ENCODE measurements at regions not wholly inside any gene's neighbourhood (a gene's known extent, or its start where the extent isn't known, plus 50 kb on each side); places are given as distances from the start of the nearest gene placed in this dataset.
A peak's percentile ranks its signal among the peaks of the same experiment; 100 is the strongest.
"Not testable (repeated sequence)": the region's sequence is repeated elsewhere in the genome, so short reads cannot be mapped to it uniquely, and the experiment has no call there.

DNA sequence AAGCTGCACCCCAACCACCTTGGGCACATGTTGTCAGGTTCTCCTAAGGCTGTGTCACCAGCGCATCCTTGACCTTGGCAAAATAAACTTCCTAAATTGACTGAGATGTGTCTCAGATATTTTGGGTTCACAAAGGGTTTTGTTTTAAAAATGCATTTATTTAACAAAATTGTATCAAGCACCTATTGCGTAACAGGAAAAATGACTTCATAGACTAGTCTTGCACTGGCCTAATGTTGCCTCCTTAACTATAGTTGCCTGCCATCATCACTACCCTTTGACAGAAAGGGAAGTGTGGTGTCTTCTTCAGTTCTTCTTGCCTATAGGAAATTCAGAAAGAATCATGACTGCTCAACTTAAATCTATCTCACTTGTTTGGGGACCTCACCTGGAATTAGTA is 374.2 kb downstream of the SH2D1A start:
- no peak for DNase-seq

DNA sequence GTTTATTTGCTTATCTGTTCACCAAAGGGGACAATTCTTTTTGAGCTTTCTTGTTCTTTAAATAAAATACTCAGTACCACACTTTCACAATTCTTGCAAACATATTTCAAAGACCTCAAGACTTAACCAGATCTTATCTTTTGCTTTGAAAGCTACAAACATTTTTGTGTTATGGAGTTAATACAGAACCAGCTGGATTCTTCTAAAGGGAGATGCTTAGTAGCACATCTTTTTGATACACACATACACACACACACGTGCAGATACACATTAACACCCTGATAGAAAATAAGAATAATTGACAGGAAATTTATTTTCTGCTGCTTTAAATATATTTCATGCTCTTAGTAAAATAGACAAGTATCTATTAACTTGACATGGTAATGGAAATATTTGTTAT is 379.1 kb downstream of the SH2D1A start:
- no peak for DNase-seq

DNA sequence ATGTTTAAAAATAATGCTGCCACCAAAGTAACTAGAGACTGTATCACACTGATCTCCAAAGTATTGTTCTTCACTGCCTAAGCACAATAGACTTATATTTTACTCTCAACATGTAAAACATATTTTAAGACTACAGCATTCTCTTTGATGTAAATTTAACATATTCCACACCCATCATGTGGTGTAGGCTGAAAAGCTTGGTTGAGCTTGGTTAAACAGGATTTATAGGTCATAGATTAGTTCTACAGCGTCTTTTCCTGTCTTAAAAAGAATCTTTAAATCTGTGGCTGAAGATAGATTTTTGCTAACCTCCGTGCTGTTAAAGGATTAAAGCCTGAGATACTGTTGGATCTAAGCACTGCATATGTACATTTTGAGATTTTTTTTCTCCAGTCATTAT is 379.9 kb downstream of the SH2D1A start:
- no peak for DNase-seq

DNA sequence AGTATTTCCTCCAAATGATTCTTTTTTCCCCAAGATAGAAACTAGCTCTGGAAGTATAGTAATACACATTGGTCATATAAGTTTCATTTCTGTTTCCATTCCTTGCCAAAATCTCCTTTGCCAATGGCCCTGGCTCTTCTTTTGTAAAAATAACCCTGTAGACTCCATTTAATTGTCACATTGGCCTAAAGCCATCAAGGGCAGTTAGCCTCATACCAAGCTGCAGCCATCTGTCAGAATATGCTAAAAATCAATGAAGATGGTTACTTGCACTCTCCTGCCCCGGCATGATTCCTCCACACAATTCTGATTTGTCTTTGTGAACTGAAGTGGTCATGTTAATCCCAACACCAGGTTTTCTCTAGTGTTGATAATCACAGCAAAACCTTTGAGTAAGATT is 380.5 kb downstream of the SH2D1A start:
- DNase-seq, result no peak

DNA sequence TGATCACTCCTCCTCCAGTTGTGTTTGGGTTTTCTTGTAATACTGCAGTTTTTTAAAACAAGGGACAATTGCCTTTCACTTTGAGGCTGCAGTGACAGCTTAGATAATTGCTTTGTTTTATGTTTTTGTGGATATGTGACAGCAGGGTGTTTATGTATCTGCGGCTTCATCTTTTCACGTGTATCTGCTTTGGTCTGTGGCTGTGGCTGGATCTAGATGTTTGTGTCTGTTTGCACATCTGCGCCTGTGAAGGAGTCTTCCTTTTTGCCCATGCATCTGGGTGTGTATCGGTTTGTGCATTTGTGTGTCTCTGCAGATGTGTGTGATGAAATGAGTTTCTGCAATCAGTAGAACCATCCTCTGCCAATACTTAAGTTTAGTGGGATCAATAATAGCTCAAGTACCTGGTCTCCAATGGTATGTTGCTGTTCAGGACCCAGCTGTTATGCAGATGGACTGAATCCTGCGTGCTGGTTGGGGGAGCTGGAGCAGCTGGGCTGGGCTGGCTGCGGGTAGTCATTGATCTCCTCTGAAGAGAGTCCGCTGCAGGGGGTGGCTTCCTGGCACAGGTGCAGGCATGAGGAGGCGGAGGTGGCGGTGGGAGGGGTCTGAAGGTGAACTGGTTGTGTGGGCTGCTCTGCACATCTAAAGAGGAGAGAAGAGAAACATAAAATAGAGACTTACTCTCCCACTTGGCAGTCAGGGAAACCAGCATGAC is 390.3 kb downstream of the SH2D1A start:
- peak; percentile 47 for DNase-seq

DNA sequence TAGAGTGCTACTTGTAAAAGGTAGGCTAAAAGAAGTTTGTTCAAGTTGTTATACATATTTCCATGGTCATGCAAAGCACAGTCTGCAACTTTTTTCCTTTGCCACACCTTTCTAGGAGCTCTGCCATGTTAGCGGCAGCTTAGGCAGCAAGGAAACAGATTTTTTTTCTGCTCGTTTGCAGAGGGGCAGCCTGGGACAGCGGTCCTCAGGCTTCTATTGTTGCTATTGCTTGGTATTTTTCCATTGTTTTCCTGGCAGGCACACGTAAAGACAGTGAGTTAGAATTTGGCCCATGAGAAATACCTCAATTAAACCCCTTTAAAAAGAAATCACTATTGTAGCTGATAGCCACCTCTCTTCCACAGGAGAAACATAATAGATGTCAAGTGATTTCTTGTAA is 391.4 kb downstream of the SH2D1A start:
- DNase-seq, result no peak

DNA sequence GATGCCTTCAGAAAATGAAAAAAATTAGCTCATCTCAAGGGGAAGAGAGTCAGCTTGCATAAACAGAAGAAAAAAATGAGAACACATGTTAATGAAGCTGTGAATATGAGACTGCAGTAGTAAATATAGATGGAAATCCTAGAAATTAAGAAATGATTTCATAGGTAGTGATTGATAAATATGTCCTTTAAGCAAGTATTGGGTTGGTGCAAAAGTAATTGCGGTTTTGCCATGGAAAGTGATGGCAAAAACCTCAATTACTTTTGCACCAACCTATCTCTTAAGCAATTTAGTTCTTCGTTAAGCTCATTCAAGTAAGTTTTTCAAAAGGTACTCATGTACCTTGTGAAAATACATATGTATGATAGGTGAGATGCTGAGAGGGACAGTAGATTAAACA is 400.9 kb downstream of the SH2D1A start:
- no peak for DNase-seq

DNA sequence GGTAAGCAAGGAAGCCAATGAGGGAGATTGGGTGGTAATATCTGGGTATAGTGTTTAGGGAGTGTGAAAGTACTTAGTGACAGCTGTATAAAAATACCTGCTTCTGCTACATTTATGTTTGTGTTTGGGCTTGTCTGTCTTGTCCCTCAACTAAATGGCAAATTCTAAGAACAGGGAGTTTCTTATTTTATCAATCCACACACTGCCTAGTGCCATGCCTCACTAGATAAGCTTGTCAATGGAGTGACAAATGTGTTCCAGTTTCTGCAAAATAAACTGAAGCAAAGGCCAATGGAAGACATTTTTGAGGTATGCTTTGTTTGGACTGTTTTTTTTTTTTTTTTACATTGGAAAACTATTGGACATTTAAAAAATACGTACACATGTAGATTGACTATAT is 418.0 kb downstream of the SH2D1A start:
- DNase-seq, result no peak

DNA sequence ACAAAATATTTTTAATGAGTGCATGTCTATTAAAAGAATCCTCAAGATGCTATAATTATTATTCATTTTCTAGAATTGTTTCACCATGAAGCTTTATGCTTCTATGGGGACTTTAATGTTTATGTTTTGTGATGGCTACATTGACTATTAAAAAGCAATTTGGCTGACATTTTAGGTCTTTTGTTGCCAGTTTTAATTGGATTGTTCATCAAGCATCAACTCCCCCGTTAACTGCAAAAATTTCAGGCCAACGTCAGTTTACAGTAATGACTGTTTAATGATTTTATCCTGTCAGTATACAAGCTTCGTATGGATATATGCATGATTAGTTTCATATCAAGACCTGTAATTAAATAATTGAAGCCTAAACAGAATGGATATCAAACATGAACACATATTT is 422.8 kb downstream of the SH2D1A start:
- DNase-seq, result no peak

DNA sequence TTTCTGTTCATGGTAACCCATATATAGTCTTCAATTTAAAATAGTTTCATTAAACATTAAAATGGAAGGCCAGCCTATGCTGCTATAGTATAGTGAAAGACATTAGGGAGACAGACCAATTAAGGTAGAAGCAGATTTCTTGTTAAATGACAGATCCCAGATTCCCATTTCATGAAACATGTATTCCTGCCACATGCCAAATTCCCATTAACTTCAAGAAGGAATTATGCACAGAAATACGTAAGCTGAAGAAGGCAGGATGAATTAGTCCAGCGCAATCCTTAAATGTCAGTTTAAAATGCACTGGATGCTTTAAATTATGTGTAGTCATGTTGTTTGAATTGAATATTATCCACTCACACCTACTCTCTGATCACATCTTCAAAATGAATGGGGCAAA is 424.9 kb downstream of the SH2D1A start:
- no peak for DNase-seq

DNA sequence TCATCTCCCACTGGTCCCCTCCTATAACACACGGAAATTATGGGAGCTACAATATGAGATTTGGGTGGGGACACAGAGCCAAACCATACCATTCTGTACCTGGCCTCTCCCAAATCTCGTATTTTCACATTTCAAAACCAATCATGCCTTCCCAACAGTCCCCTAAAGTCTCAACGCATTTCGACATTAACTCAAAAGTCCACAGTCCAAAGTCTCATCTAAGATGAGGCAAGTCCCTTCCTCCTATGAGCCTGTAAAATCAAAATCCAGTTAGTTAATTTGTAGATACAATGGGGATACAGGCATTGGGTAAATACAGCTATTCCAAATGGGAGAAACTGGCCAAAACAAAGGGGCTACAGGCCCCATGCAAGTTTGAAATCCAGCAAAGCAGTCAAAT is 441.9 kb downstream of the SH2D1A start:
- DNase-seq, result not testable (repeated sequence)

DNA sequence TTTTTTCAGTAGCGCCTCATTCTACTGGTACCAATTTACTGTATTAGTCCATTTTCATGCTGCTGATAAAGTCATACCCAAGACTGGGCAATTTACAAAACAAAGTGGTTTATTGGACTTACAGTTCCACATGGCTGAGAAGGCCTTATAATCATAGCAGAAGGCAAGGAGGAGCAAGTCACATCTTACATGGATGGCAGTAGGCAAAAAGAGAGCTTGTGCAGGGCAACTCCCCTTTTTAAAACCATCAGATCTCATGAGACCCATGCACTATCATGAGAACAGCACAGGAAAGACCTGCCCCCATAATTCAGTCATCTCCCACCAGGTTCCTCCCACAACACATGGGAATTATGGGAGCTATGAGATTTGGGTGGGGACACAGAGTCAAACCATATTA is 443.5 kb downstream of the SH2D1A start:
- not testable (repeated sequence) for DNase-seq

DNA sequence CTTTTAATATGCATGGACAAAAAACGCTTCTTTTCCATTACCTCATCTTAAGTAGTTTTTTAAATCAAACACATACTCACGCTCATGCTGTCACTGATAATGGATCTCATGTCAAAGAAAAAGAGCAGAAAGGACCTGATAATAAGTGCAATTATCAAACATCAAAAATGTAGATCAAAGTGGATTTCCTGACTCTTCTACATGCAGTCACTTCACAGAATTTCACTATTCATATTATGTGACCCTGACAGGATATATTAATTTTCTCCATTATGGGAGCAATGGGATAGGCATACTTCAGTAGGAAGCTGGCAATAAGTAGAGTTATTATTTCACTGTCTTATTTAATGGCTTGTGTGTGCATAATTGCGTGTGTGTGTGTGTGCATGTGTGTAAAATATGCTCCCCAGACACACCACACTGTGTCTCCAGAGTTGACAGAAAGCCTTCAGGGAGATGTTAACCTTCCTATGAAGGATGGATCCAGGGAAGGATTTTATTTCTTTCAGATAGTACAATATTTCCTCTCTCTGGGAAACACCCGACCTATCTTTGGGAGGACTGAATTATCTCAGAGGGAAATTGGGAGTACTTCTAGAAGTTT is 445.2 kb downstream of the SH2D1A start:
- no peak for DNase-seq

DNA sequence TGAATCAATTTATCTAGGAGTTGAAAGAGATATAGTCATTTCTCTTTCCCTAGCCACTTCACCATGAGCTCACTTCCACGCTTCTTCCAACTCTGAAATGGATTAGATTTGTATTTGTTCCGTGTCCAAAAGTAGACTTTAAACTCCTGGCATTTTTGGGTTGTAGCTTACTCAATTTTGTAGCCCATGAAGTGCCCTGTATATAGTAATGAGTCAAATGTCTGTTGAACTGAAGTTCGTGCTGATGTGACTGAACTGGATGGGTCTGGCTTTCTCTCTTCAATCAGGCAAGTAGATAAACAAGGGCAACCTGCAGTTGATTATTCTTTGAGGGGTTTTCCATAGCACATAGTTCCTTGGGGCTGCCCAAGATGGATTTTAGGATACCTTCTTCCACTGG is 450.6 kb downstream of the SH2D1A start:
- DNase-seq, result no peak

DNA sequence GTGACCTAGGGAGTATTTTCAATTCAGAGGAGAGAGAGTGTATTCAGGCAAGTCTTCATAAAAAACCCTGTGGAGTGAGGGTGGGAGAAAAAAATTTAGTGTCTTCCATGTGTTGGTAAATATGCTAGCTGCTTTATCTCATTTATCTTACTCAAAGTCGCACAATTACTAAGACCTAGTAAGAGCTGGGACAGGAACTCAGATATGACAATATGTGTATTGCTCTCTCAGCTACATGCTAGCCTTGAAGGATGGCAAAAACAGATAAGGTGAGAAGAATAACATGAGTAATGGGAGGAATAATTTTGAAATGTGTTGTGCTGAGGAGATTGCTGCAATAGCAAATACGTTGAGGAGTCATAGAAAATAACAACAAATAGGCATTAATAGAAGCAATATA is 458.6 kb downstream of the SH2D1A start:
- DNase-seq, result no peak

DNA sequence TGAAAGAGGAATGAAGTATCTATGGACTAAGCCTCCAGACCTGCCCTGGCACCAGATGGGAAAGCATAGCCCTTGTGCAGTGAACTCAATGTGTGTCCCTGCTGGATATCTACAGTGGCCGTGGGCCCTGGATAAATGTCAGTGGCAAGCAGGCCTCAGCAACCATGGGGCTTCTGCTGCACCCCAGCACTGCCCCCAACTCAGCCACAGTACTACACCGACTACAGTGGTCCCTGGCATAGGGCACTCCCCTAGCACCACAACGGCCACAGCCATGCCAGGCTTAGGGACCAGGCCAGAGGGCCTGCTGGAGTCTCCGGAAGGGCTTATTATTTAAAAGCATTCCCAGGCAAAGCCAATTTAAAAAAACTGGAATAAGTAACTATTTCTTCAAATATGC is 459.1 kb downstream of the SH2D1A start:
- no peak for DNase-seq

DNA sequence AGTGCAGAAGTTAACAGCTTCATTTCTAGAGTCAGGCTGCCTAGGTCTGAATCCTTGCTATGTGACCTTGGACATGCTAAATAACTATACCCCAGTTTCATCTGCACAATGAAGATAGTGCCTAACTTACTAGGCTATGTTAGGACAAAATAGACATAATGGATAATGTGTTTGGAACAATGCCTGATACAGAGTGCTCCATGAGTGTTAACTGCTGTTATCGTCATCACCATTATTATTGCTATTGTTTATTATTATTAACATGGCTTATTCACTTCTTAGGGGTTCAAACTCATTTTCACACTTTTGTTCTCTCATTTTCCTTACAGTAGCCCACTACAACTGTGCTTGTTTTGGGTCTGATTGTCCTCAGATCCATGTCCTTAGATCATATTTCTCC is 467.7 kb downstream of the SH2D1A start:
- no peak for DNase-seq

DNA sequence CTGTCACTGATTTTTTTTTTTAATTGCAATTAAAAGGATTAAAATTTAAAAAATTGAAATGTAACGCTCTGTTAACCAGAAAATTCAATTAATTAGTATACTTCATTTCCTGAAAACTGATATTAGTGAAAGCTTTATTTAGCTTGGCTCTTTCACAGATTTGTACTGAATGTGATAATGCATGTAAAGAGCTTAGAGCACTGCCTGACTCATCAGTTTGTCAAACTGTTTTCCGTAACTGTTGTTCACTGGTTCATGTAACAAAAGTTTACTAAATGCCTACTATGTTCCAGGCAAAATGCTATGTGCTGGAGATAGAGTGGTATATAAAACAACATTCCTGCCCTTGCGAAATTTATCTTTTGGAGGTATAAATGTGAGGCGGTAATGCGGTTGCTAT is 471.7 kb downstream of the SH2D1A start:
- DNase-seq, result no peak

DNA sequence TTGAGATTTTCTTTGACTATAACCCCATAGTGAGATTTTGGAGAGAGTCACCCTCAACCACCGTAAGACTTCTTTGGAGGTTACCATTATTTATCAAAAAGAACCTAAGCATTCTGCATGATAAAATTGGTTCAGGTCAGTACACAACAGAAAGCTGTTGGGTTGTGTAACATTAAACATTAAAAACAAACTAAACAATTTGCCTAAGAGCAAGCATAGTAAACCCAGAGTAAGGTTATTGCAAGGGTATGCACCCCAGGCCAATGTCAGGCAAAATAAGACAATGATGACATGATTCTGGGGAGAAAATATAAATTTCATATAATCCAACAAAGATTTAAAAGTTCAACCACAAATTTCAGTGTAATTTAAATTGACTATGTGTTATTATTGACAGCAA is 472.4 kb downstream of the SH2D1A start:
- no peak for DNase-seq

DNA sequence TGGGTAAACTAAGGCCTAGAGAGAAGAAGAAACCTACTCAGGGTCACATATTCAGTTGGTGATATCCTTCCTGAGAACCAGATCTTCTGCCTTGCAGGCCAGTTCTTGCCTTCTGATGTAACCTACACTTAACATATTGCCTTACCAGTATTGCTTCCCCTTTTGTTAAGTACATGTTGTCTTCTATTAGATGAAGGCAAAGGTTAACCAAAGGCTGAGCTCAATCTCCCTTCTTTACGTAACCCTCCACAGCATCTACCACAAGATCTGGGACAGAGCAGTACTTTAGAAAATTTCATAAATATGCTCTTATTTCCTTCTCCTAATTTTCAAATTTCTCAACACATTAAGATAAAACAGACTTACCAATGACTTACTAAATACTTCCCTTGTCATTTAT is 474.4 kb downstream of the SH2D1A start:
- no peak for DNase-seq

DNA sequence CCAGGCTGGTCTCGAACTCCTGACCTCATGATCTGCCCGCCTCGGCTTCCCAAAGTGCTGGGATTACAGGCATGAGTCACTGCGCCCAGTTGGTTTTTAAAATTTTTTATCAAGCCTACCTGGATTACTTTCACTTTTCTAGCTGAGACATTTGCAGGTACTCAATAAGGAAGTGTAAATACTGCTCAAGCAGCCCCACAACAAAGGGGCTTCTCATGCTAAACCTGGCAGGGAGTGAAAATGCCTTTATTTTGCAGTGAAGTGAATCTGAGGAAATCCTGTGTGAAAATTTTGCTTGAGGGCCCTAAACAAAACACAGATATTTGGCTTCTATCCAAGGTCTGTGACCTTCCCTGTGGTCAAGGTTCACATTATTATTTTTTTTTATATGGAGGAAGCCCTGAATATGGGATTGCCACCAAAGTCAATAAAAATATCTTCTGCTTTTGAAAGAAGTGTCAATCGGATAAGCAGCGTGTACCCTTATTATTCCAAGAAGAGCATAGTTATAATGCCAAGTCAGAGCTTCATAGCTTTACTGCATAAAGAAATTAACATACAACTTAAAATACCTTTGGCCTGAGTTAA is 481.0 kb downstream of the SH2D1A start:
- no peak for DNase-seq

DNA sequence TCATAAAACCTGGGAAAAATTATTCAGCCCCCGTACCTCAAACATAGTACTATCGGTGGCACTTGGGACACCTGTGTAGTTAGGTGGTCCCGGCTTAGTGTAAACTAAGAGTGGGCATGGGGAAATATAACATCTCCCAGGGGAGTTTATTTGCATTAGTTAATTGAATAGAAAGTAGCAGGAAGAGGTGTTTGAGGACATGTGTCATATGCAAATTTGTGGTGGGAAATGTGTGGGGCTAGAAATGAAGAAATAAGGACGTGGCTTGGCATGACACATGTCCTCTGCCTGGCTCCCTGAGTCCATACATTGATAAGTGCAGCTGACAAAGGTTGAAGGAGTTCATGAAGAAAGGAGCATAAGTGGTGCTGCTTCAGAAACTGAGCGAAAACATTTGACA is 483.6 kb downstream of the SH2D1A start:
- DNase-seq, result peak; percentile 2

DNA sequence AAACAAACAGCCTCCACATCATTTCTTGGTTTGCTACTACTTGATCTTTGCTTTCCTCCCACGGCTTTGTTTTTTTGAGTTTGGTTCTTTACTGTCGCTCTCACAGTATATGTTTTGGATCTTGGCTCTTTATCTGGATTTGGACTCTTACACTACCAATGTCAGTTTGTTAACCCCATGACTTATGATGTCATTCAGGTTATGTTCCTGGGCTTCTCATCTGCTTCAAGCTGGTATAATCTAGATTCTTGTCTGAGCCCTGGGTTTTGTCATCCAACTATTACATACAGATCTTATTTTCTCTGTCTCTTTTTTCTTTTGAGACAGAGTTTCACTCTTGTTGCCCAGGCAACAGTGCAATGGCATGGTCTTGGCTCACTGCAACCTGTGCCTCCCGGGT is 482.9 kb upstream of the TEX13C start:
- DNase-seq, result no peak

DNA sequence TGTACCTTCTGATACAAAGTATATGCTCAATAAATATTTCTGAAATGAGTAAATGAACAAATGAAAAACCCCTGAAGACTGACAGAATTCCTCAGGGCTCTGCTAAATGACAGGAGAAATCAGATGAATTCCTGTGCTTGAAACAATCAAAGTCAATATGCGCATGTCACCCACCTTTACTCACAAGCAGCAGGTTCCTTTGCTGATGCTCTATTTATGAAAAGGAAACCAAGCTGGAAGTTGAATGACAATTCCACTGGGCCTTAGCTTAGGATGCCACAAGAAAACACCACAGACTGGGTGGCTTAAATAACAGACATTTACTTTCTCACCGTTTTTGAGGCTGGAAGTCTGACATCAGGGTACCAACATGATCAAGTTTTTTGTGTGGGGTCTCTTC is 477.5 kb upstream of the TEX13C start:
- no peak for DNase-seq

DNA sequence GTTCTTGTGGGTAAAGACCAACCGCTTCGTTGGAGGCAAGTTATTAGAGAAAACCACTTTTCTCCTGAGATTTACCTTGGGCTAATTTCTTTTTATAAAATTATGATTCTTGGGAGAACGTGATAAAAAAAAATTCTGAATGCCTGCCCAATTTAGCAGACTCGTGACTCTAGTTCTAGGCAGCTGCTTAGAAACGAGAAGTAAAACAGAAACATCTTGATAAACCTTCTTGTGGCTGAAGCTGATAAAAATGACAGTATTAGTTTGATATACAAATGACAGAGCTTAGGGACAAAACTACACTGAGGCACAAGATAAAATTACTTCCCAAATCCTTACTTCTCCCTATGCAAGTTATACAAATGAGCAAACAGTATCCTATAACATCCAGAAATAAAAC is 458.9 kb upstream of the TEX13C start:
- no peak for DNase-seq
